NB4 (cell line): ENCODE measurements at regions not wholly inside any gene's neighbourhood (a gene's known extent, or its start where the extent isn't known, plus 50 kb on each side); places are given as distances from the start of the nearest gene placed in this dataset.
"Not testable (repeated sequence)": the region's sequence is repeated elsewhere in the genome, so short reads cannot be mapped to it uniquely, and the experiment has no call there.

ENCODE experiments used
- DNase-seq: peaks from one replicate; pipeline ENCODE4 v3.0.0; 2010; ENCODE audit warnings: low read depth
- H3K4me3 ChIP-seq: one replicate; pipeline ENCODE4 v1.5.1; 2011; ENCODE audit warnings: mild to moderate bottlenecking, low read depth, low read length, moderate library complexity
- MYC ChIP-seq: IDR thresholded peaks from 2 replicates; pipeline ENCODE4 v1.6.1; 2011; ENCODE audit warnings: low read depth, low read length
- POLR2A ChIP-seq: IDR thresholded peaks from 2 replicates; pipeline ENCODE4 v1.6.1; 2011; ENCODE audit warnings: mild to moderate bottlenecking; ENCODE audit not compliant: insufficient read length; ENCODE audit errors: extremely low read depth
- TF ChIP-seq, protein P1 (sequence below): IDR thresholded peaks from one replicate; pipeline ENCODE4 v1.5.1; 2012; ENCODE audit warnings: low read depth, low read length
- TF ChIP-seq, protein P2 (sequence below): IDR thresholded peaks from 2 replicates; pipeline ENCODE4 v1.6.1; 2011; ENCODE audit warnings: low read depth, low read length

DNA sequence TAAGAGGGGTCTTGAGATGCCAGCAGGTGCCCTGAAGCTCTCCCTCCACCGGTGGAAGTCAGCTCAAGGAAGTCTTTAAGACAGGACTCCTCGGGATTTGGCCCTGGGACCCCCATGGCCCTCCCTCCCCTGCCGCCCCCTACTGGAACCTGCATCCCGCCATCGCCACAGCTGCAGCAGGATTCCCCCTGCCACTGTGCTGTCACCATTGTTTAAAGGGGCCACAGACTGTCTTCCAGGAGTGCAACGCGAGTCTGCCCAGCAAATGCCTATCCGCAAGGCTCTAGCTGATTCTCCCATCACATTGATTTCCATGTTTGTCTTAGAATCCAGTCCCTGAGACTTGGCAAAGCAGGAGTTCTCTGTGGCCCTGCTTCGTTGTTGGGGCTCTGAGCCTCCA lies 770.8 kb upstream of the ALG10B start:
- TF ChIP-seq, protein P1, sequence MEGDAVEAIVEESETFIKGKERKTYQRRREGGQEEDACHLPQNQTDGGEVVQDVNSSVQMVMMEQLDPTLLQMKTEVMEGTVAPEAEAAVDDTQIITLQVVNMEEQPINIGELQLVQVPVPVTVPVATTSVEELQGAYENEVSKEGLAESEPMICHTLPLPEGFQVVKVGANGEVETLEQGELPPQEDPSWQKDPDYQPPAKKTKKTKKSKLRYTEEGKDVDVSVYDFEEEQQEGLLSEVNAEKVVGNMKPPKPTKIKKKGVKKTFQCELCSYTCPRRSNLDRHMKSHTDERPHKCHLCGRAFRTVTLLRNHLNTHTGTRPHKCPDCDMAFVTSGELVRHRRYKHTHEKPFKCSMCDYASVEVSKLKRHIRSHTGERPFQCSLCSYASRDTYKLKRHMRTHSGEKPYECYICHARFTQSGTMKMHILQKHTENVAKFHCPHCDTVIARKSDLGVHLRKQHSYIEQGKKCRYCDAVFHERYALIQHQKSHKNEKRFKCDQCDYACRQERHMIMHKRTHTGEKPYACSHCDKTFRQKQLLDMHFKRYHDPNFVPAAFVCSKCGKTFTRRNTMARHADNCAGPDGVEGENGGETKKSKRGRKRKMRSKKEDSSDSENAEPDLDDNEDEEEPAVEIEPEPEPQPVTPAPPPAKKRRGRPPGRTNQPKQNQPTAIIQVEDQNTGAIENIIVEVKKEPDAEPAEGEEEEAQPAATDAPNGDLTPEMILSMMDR: no peak
- TF ChIP-seq MYC: no peak
- TF ChIP-seq, protein P2, sequence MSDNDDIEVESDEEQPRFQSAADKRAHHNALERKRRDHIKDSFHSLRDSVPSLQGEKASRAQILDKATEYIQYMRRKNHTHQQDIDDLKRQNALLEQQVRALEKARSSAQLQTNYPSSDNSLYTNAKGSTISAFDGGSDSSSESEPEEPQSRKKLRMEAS: no peak
- no peak for TF ChIP-seq POLR2A
- no peak for DNase-seq
- H3K4me3 ChIP-seq: no peak overlapping the region

DNA sequence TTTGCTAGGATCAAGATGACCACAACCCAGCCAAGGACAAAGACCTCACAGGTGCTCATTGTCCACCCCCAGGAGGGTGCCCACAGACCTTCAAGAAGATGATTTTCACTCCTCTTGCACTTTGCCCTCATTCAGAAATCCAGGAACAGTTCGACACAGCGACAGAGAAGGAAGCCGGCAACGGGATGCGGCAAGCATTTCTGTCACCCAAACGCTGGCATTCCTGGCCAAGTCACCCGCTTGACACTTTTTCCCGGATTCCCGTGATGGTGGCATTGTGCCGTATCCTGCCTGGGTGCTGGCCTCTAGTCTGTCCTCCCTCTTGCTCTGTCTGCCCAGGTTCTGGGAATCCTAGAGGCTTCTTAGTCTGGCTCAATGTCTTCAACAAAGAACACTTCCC lies 770.4 kb upstream of the ALG10B start:
- TF ChIP-seq MYC (no peak), POLR2A (no peak)
- TF ChIP-seq, protein P1: no peak
- TF ChIP-seq, protein P2: no peak
- no peak overlapping the region for H3K4me3 ChIP-seq
- DNase-seq: no peak

DNA sequence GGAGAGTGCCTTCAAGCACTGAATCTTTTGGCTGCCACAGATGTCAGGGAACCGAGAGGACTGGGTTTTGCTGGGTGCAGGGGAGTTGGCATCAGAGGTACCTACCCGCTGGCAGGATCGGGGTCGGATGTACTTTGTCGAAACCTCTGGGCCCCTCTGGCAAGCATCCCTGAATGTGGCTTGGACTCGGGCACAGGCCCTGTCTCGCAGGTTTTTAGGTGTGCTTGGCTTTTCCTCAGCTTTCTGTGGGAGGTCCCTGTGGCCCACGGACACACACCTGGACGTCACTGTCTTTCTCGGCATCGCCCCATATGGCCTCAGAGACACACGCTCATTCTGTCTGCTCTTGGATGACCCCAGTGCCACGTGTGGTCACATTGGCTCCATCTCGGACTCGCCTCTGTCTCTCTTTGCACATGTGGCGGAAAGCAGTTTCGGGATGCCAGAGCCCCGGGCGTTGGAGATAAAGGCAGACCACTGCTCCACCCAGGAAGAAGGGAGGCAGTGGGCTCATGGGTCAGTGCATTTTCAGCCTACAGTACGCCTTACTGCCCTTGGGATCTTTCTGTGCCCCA lies 769.6 kb upstream of the ALG10B start:
- TF ChIP-seq, protein P1: no peak
- TF ChIP-seq, protein P2: no peak
- no peak for TF ChIP-seq POLR2A
- no peak for TF ChIP-seq MYC
- H3K4me3 ChIP-seq: no peak overlapping the region
- DNase-seq: no peak

DNA sequence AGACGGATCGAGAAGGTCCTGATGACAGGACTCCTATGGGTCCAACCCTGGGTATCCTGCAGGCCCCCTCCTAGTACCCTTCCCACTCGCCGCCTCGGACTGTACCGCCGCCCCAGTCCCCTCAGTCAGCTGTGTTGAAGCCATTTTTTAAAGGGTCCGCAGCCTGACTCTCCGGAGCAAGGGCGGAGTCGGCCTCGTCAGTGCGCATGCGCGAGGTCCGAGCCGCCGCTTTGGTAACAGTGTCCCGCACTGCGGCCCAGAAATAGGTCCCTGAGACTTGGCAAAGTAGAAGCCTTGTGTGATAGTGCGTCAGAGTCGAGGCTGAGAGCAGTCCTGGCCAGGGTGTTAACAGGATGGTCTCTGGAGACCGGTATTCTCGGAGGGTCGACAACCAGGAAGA lies 769.0 kb upstream of the ALG10B start:
- TF ChIP-seq POLR2A: no peak

DNA sequence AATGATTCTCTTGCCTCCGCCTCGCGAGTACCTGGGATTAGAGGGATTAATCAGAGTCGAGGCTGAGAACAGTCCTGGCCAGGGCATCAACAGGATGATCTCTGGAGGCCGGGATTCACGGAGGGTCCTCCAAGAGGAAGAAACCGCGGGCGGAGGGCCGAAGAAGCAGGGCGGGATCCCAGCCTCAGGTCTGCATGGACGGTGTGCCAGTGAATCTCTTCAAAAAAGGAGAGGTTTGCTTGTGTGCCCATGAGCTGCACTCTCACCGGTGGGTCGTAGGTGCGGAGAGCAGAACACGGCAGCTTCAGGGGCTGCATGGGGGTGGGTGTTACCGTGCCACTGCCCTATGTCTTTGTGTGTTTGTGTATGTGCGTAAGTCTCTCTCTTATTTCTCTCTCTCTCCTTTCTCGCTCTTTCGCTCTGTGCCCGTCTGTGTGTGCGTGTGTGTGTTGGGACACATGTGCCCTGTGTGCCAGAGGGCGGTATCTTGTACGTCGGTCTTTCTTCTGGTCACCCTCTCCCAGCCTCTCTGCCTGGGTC lies 768.2 kb upstream of the ALG10B start:
- DNase-seq: no peak
- TF ChIP-seq, protein P2: no peak
- TF ChIP-seq POLR2A (no peak), MYC (no peak)
- TF ChIP-seq, protein P1: no peak
- H3K4me3 ChIP-seq: no peak overlapping the region

More for the DNA sequence above, 769.0 kb upstream of the ALG10B start:
- H3K4me3 ChIP-seq: no peak overlapping the region
- DNase-seq: no peak

DNA sequence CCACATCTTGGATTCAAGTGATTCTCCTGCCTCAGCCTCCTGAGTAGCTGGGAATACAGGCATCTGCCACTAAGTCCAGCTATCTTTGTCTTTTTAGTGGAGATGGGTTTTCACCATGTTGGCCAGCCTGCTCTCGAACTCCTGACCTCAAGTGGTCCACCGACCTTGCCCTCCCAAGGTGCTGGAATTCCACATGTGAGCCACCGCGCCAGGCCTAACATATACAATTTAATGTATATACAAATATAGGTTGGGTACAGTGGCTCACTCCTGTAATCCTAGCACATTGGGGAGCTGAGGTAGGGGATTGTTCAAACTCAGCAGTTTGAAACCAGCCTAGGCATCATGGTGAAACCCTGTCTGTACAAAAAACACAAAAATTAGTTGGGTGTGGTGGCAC lies 759.6 kb upstream of the ALG10B start:
- DNase-seq, H3K4me3 ChIP-seq: not testable (repeated sequence)

DNA sequence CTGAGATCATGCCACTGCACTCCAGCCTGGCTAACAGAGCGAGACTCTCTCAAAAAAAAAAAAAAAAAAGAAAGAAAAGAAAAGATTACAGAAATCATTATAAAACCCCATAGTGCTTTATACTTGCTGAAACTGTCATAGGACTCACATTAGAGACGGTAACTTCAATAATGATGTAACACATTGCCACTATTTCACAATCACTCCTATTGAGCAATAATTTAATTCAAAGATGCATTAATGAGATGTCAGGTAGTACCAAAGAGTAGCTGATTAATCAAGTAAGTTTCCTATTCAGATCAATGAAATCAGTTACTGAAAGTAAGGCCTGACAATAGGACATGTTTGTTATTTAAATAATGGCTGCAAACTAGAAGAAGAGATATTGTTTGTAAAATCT lies 751.5 kb upstream of the ALG10B start:
- H3K4me3 ChIP-seq: no peak overlapping the region
- peak; percentile 6 for DNase-seq
- no peak for TF ChIP-seq POLR2A
- TF ChIP-seq, protein P2: no peak
- TF ChIP-seq, protein P1: no peak

DNA sequence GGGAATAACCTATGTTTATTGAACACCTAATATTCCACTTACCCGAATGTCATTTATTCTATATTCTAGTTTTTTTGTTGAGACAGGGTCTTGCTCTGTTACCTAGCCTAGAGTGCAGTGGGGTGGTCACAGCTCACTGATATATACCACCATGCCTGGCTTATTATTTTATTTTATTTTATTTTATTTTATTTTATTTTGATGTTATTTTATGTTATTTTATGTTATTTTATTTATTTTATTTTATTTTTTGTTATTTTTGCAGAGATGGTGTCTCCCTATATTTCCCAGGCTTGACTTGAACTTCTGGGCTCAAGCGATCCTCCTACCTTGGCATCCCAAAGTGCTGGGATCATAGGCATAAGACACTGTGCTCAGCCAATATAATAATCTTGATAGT lies 746.0 kb upstream of the ALG10B start:
- H3K4me3 ChIP-seq, DNase-seq: not testable (repeated sequence)
